ENCODE measurements at regions not wholly inside any gene's neighbourhood (a gene's known extent, or its start where the extent isn't known, plus 50 kb on each side); places are given as distances from the start of the nearest gene placed in this dataset.

DNA sequence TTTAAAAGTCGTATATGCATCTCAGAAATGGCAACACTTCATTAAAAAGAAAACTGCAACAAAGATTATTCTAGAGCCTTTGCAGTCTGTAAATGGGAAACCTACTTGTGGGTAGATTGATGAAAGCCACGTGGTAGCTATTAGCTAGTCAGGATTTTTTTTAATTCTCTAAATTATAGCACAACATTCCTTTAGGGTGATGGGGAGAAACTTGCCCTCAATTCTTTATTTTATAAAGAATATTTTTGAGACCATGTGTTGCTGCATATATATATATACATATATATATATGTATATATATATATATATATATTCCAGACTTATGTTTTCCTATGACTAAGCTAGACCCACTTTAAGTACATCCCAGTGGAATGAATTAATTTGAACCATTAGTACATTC lies 118.0 kb downstream of the PPP1R3A start:
- Histone ChIP-seq H3K9me3 (ENCODE audit: insufficient read depth, low read depth, low read length) (no peaks in the 10 kb centered on the region), H3K18ac (ENCODE audit: low read length) (no peak overlapping the region), H4K8ac (ENCODE audit: low read depth, low read length) (no peak overlapping the region), H2BK5ac (ENCODE audit: low read depth, low read length, poor library complexity) (no peak overlapping the region), H3K27me3 (ENCODE audit: insufficient read depth, low read length) (no peaks in the 10 kb centered on the region), H3K4me3 (ENCODE audit: low read depth, low read length) (no peak overlapping the region), H2BK120ac (ENCODE audit: insufficient read depth, low read length, poor library complexity) (no peak overlapping the region), H3K23ac (ENCODE audit: low read length) (no peak overlapping the region), H2AFZ (ENCODE audit: insufficient read depth, low read length, poor library complexity) (no peak overlapping the region), H3K4me2 (ENCODE audit: low read length) (no peak overlapping the region), H2BK12ac (ENCODE audit: low read length) (no peak overlapping the region), H3K4ac (ENCODE audit: low read depth, low read length) (no peak overlapping the region), H3K27ac (ENCODE audit: low read depth, low read length) (no peak overlapping the region), H3K4me1 (ENCODE audit: control insufficient read depth in 1 of 2, insufficient read depth in 2 of 2, low read length in 2 of 2) (peaks cover 0 to 3% of the 10 kb centered on the region in 2 experiments), H4K12ac (ENCODE audit: low read depth, low read length) (no peak overlapping the region), H3K14ac (ENCODE audit: low read length) (no peak overlapping the region), H3K9ac (ENCODE audit: low read length) (no peak overlapping the region), H3K79me1 (ENCODE audit: low read length) (no peaks in the 10 kb centered on the region), H4K91ac (ENCODE audit: low read depth, low read length) (no peak overlapping the region), H3K36me3 (ENCODE audit: control insufficient read depth in 1 of 2, insufficient read depth in 2 of 2, low read length in 2 of 2) (no peaks in the 10 kb centered on the region), H2AK5ac (ENCODE audit: low read length) (no peak overlapping the region), H3K79me2 (ENCODE audit: control insufficient read depth, insufficient read depth, low read length, poor library complexity) (no peaks in the 10 kb centered on the region)
- WGBS (ENCODE audit: extremely low coverage, insufficient coverage, insufficient read length), result no CpG with 5 or more reads among the region's 2 CpGs
- no peak for DNase-seq

DNA sequence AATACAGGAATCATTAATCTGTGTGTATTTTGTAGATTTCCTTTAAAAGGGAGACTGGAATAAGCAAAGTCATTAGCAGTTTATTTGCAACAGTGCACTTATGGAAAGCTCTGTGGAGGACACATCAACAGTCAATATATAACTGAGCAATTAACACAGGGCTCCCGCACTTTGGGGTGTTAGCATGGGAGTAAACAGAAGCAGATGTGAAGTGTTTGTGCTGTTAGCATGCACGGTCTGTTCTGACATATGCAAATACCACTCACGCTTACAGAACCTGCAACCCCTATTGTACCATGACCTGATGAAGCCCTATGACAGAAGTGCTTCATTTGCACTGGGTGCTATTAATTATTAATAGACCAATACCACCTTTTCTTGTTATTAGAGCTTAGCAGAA lies 118.9 kb downstream of the PPP1R3A start:
- Histone ChIP-seq H3K9me3 (ENCODE audit: insufficient read depth, low read depth, low read length) (no peaks in the 10 kb centered on the region), H3K4me1 (ENCODE audit: control insufficient read depth in 1 of 2, insufficient read depth in 2 of 2, low read length in 2 of 2) (peaks cover 0 to 3% of the 10 kb centered on the region in 2 experiments), H3K9ac (ENCODE audit: low read length) (no peak overlapping the region), H4K8ac (ENCODE audit: low read depth, low read length) (no peak overlapping the region), H4K12ac (ENCODE audit: low read depth, low read length) (no peak overlapping the region), H2AK5ac (ENCODE audit: low read length) (no peak overlapping the region), H3K27ac (ENCODE audit: low read depth, low read length) (no peak overlapping the region), H3K14ac (ENCODE audit: low read length) (no peak overlapping the region), H2BK5ac (ENCODE audit: low read depth, low read length, poor library complexity) (no peak overlapping the region), H3K23ac (ENCODE audit: low read length) (no peak overlapping the region), H4K91ac (ENCODE audit: low read depth, low read length) (no peak overlapping the region), H3K79me2 (ENCODE audit: control insufficient read depth, insufficient read depth, low read length, poor library complexity) (no peaks in the 10 kb centered on the region), H3K36me3 (ENCODE audit: control insufficient read depth in 1 of 2, insufficient read depth in 2 of 2, low read length in 2 of 2) (no peaks in the 10 kb centered on the region), H2BK120ac (ENCODE audit: insufficient read depth, low read length, poor library complexity) (no peak overlapping the region), H2BK12ac (ENCODE audit: low read length) (no peak overlapping the region), H3K4me2 (ENCODE audit: low read length) (no peak overlapping the region), H3K27me3 (ENCODE audit: insufficient read depth, low read length) (no peaks in the 10 kb centered on the region), H3K4ac (ENCODE audit: low read depth, low read length) (no peak overlapping the region), H2AFZ (ENCODE audit: insufficient read depth, low read length, poor library complexity) (no peak overlapping the region), H3K18ac (ENCODE audit: low read length) (no peak overlapping the region), H3K79me1 (ENCODE audit: low read length) (no peaks in the 10 kb centered on the region), H3K4me3 (ENCODE audit: low read depth, low read length) (no peak overlapping the region)
- no CpG with 5 or more reads among the region's 3 CpGs for WGBS (ENCODE audit: extremely low coverage, insufficient coverage, insufficient read length)
- DNase-seq, result no peak

DNA sequence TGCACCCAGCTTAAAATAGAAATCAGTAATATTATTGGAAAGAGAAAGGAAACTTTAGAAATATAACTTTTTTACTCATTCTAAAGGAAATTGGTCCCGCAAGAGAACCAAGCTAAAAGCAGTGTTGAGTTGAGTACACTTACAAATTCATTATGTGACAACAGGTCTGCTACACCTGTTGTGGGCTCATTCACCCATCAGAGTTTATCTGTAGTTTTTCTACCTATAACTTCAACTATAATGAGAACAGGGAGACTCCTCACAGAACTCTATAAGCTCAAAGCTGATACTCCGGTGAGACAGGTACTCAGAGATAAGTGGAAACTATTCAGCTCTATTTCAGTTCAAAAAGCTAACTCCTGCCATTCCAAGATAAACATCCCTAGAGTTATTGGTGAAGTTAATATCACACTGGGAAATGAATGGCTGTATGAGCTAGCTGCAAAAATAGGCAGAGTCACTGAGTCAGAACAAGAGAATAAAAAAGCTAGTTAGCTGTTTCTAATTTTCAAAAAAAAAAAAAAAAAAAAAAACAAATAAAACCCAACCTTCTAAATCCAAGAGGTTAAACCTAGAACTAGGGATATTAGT lies 121.3 kb downstream of the PPP1R3A start:
- no peaks in the 10 kb centered on the region for H3K9me3 ChIP-seq (ENCODE audit: insufficient read depth, low read depth, low read length)
- no peak overlapping the region for H4K12ac ChIP-seq (ENCODE audit: low read depth, low read length)
- H3K4ac ChIP-seq (ENCODE audit: low read depth, low read length), result no peak overlapping the region
- no peak for DNase-seq
- no peak overlapping the region for H2BK120ac ChIP-seq (ENCODE audit: insufficient read depth, low read length, poor library complexity)
- no peaks in the 10 kb centered on the region for H3K79me2 ChIP-seq (ENCODE audit: control insufficient read depth, insufficient read depth, low read length, poor library complexity)
- no peaks in the 10 kb centered on the region for H3K27me3 ChIP-seq (ENCODE audit: insufficient read depth, low read length)
- H3K23ac ChIP-seq (ENCODE audit: low read length), result no peak overlapping the region
- H3K4me3 ChIP-seq (ENCODE audit: low read depth, low read length), result no peak overlapping the region
- no peak overlapping the region for H2AK5ac ChIP-seq (ENCODE audit: low read length)
- no peak overlapping the region for H4K91ac ChIP-seq (ENCODE audit: low read depth, low read length)
- no peak overlapping the region for H3K27ac ChIP-seq (ENCODE audit: low read depth, low read length)
- no peak overlapping the region for H3K14ac ChIP-seq (ENCODE audit: low read length)
- peaks cover 0 to 2% of the 10 kb centered on the region in 2 experiments for H3K4me1 ChIP-seq (ENCODE audit: control insufficient read depth in 1 of 2, insufficient read depth in 2 of 2, low read length in 2 of 2)
- no peaks in the 10 kb centered on the region for H3K79me1 ChIP-seq (ENCODE audit: low read length)
- no peak overlapping the region for H3K9ac ChIP-seq (ENCODE audit: low read length)
- no peak overlapping the region for H4K8ac ChIP-seq (ENCODE audit: low read depth, low read length)
- no peaks in the 10 kb centered on the region for H3K36me3 ChIP-seq (ENCODE audit: control insufficient read depth in 1 of 2, insufficient read depth in 2 of 2, low read length in 2 of 2)
- H2BK5ac ChIP-seq (ENCODE audit: low read depth, low read length, poor library complexity), result no peak overlapping the region
- no peak overlapping the region for H2BK12ac ChIP-seq (ENCODE audit: low read length)
- no peak overlapping the region for H2AFZ ChIP-seq (ENCODE audit: insufficient read depth, low read length, poor library complexity)
- H3K4me2 ChIP-seq (ENCODE audit: low read length), result no peak overlapping the region
- no peak overlapping the region for H3K18ac ChIP-seq (ENCODE audit: low read length)
- no CpG with 5 or more reads among the region's 2 CpGs for WGBS (ENCODE audit: extremely low coverage, insufficient coverage, insufficient read length)

DNA sequence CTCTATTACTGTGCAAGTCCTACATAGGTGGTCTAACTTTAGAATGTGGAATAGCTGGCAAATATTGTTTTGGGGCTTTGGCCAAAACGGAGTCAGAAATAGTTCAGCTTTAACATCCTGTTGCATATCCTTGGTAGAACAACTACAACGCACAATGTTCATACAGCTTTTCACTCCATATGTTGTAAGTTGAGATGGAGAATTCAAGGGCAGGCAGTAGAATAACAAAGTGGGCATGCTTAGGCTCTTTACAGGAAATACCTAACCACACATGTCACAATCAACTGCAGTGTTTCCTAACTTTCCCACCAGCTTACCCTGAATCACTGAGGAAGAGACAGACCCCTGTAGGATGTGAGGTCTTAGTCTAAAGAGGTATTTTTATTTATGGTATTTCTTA lies 122.3 kb downstream of the PPP1R3A start:
- H2BK5ac ChIP-seq (ENCODE audit: low read depth, low read length, poor library complexity), result no peak overlapping the region
- no peak overlapping the region for H2AFZ ChIP-seq (ENCODE audit: insufficient read depth, low read length, poor library complexity)
- H2AK5ac ChIP-seq (ENCODE audit: low read length), result no peak overlapping the region
- no peaks in the 10 kb centered on the region for H3K27me3 ChIP-seq (ENCODE audit: insufficient read depth, low read length)
- WGBS (ENCODE audit: extremely low coverage, insufficient coverage, insufficient read length), result no CpG with 5 or more reads among the region's 2 CpGs
- H3K79me1 ChIP-seq (ENCODE audit: low read length), result no peaks in the 10 kb centered on the region
- peaks cover 0 to 2% of the 10 kb centered on the region in 2 experiments for H3K4me1 ChIP-seq (ENCODE audit: control insufficient read depth in 1 of 2, insufficient read depth in 2 of 2, low read length in 2 of 2)
- DNase-seq, result no peak
- no peak overlapping the region for H3K9ac ChIP-seq (ENCODE audit: low read length)
- H3K18ac ChIP-seq (ENCODE audit: low read length), result no peak overlapping the region
- no peak overlapping the region for H4K12ac ChIP-seq (ENCODE audit: low read depth, low read length)
- no peak overlapping the region for H3K4me2 ChIP-seq (ENCODE audit: low read length)
- no peak overlapping the region for H2BK120ac ChIP-seq (ENCODE audit: insufficient read depth, low read length, poor library complexity)
- no peak overlapping the region for H4K91ac ChIP-seq (ENCODE audit: low read depth, low read length)
- no peaks in the 10 kb centered on the region for H3K79me2 ChIP-seq (ENCODE audit: control insufficient read depth, insufficient read depth, low read length, poor library complexity)
- H4K8ac ChIP-seq (ENCODE audit: low read depth, low read length), result no peak overlapping the region
- H3K4ac ChIP-seq (ENCODE audit: low read depth, low read length), result no peak overlapping the region
- H3K23ac ChIP-seq (ENCODE audit: low read length), result no peak overlapping the region
- no peak overlapping the region for H3K14ac ChIP-seq (ENCODE audit: low read length)
- H3K9me3 ChIP-seq (ENCODE audit: insufficient read depth, low read depth, low read length), result no peaks in the 10 kb centered on the region
- no peak overlapping the region for H3K27ac ChIP-seq (ENCODE audit: low read depth, low read length)
- H2BK12ac ChIP-seq (ENCODE audit: low read length), result no peak overlapping the region
- H3K4me3 ChIP-seq (ENCODE audit: low read depth, low read length), result no peak overlapping the region
- no peaks in the 10 kb centered on the region for H3K36me3 ChIP-seq (ENCODE audit: control insufficient read depth in 1 of 2, insufficient read depth in 2 of 2, low read length in 2 of 2)
